WTC11 (cell line): ENCODE measurements at regions not wholly inside any gene's neighbourhood (a gene's known extent, or its start where the extent isn't known, plus 50 kb on each side); places are given as distances from the start of the nearest gene placed in this dataset.

Experiments
- ATAC-seq: fragments of 200-7000 bp; cut with Tn5 transposase; 2 replicates; pipeline ENCODE4 v1.10.0; 2021; ENCODE audit warnings: mild to moderate bottlenecking, moderate library complexity
- CTCF ChIA-PET: fragments of 300-600 bp; sonication (Branson Sonifier 250); formaldehyde crosslinking; loops from one replicate; lab custom pipeline; 2021; ENCODE audit warnings: antibody characterized with exemption; lab: Charles Lee
- POLR2A ChIA-PET: fragments of 350-600 bp; sonication (Branson Sonifier 250); formaldehyde crosslinking; loops from one replicate; lab custom pipeline; 2021; ENCODE audit warnings: antibody characterized with exemption; lab: Charles Lee
- DNase-seq: peaks from one replicate; pipeline ENCODE4 v3.0.0; 2021; ENCODE audit warnings: low spot score
- H3K27ac Mint-ChIP-seq: 2 replicates; pipeline ENCODE4 v1.8.0; 2021; ENCODE audit warnings: mixed read lengths
- H3K27me3 Mint-ChIP-seq: 2 replicates; pipeline ENCODE4 v1.8.0; 2021; ENCODE audit warnings: low read depth, mild to moderate bottlenecking, moderate library complexity, mixed read lengths
- H3K36me3 Mint-ChIP-seq: 2 replicates; pipeline ENCODE4 v1.8.0; 2021; ENCODE audit warnings: mixed read lengths
- H3K4me1 Mint-ChIP-seq: 2 replicates; pipeline ENCODE4 v1.8.0; 2022; ENCODE audit warnings: mixed read lengths
- H3K4me3 Mint-ChIP-seq: 2 replicates; pipeline ENCODE4 v1.8.0; 2021; ENCODE audit warnings: mild to moderate bottlenecking, moderate library complexity, mixed read lengths
- H3K9me3 Mint-ChIP-seq: 2 replicates; pipeline ENCODE4 v1.8.0; 2021; ENCODE audit warnings: mixed read lengths
- CBFB ChIP-seq: sonication (generic); formaldehyde crosslinking; IDR thresholded peaks from 2 replicates; pipeline ENCODE4 v1.8.1; 2022; ENCODE audit warnings: mild to moderate bottlenecking, low read depth, missing genetic modification reagents
- ELF4 ChIP-seq: sonication (generic); formaldehyde crosslinking; IDR thresholded peaks from 2 replicates; pipeline ENCODE4 v1.8.1; 2022; ENCODE audit warnings: low read depth, mild to moderate bottlenecking, moderate library complexity, missing genetic modification reagents
- EMX1 ChIP-seq: fragments of 250-450 bp; sonication (Bioruptor Pico); IDR thresholded peaks from 2 replicates; pipeline ENCODE4 v1.8.0; 2021; ENCODE audit warnings: mild to moderate bottlenecking
- FOXP1 ChIP-seq: sonication (generic); formaldehyde crosslinking; IDR thresholded peaks from 2 replicates; pipeline ENCODE4 v1.8.0; 2022; ENCODE audit warnings: missing genetic modification reagents, mild to moderate bottlenecking, moderate library complexity, borderline replicate concordance
- GABPB1 ChIP-seq: sonication (generic); formaldehyde crosslinking; IDR thresholded peaks from 2 replicates; pipeline ENCODE4 v1.8.1; 2023; ENCODE audit warnings: mild to moderate bottlenecking, missing genetic modification reagents
- GRHL2 ChIP-seq: fragments of 250-450 bp; sonication (Bioruptor Pico); IDR thresholded peaks from 2 replicates; pipeline ENCODE4 v1.8.0; 2022; ENCODE audit warnings: mild to moderate bottlenecking, moderate library complexity; ENCODE audit not compliant: insufficient replicate concordance, severe bottlenecking
- MXD4 ChIP-seq: fragments of 250-450 bp; sonication (Bioruptor Pico); IDR thresholded peaks from 2 replicates; pipeline ENCODE4 v1.8.0; 2021; ENCODE audit warnings: mild to moderate bottlenecking, moderate library complexity, borderline replicate concordance
- SP1 ChIP-seq: sonication (generic); formaldehyde crosslinking; conservative IDR thresholded peaks from 2 replicates; pipeline ENCODE4 v1.8.1; 2022; ENCODE audit warnings: missing genetic modification reagents
- TEAD1 ChIP-seq: sonication (generic); formaldehyde crosslinking; IDR thresholded peaks from 2 replicates; pipeline ENCODE4 v1.8.0; 2022; ENCODE audit warnings: mild to moderate bottlenecking, missing genetic modification reagents
- TP53 ChIP-seq: sonication (generic); formaldehyde crosslinking; IDR thresholded peaks from 2 replicates; pipeline ENCODE4 v1.8.1; 2023; ENCODE audit warnings: mild to moderate bottlenecking, missing genetic modification reagents
- ZBTB43 ChIP-seq: sonication (generic); formaldehyde crosslinking; IDR thresholded peaks from 2 replicates; pipeline ENCODE4 v1.8.1; 2023; ENCODE audit warnings: mild to moderate bottlenecking, missing genetic modification reagents
- ZNF138 ChIP-seq: sonication (generic); formaldehyde crosslinking; conservative IDR thresholded peaks from 2 replicates; pipeline ENCODE4 v1.8.1; 2022; ENCODE audit warnings: mild to moderate bottlenecking, moderate library complexity, missing genetic modification reagents
- ZNF263 ChIP-seq: sonication (generic); formaldehyde crosslinking; IDR thresholded peaks from 2 replicates; pipeline ENCODE4 v1.8.1; 2022; ENCODE audit warnings: low read depth, mild to moderate bottlenecking, moderate library complexity, missing genetic modification reagents
- ZNF317 ChIP-seq: sonication (generic); formaldehyde crosslinking; IDR thresholded peaks from 2 replicates; pipeline ENCODE4 v1.8.1; 2023; ENCODE audit warnings: low read depth, mild to moderate bottlenecking, moderate library complexity, missing genetic modification reagents, borderline replicate concordance
- ZNF423 ChIP-seq: fragments of 250-450 bp; sonication (Bioruptor Pico); IDR thresholded peaks from 2 replicates; pipeline ENCODE4 v2.1.2; 2022; ENCODE audit warnings: mild to moderate bottlenecking, moderate library complexity
- TF ChIP-seq, protein P1 (sequence below): sonication (generic); formaldehyde crosslinking; IDR thresholded peaks from 2 replicates; pipeline ENCODE4 v1.8.1; 2023; ENCODE audit warnings: mild to moderate bottlenecking, missing genetic modification reagents, borderline replicate concordance
- TF ChIP-seq, protein P2 (sequence below): fragments of 250-450 bp; sonication (Bioruptor Pico); IDR thresholded peaks from 2 replicates; pipeline ENCODE4 v1.9.0; 2021; ENCODE audit warnings: moderate library complexity, mild to moderate bottlenecking, inconsistent platforms, borderline replicate concordance
- TF ChIP-seq, protein P3 (sequence below): sonication (generic); formaldehyde crosslinking; conservative IDR thresholded peaks from 2 replicates; pipeline ENCODE4 v1.8.1; 2022; ENCODE audit warnings: mild to moderate bottlenecking, missing genetic modification reagents
- TF ChIP-seq, protein P4 (sequence below): fragments of 250-450 bp; sonication (Bioruptor Pico); IDR thresholded peaks from 2 replicates; pipeline ENCODE4 v1.8.0; 2021; ENCODE audit warnings: mild to moderate bottlenecking
- TF ChIP-seq, protein P5 (sequence below): fragments of 250-450 bp; sonication (Bioruptor Pico); IDR thresholded peaks from 2 replicates; pipeline ENCODE4 v1.9.0; 2021; ENCODE audit warnings: mild to moderate bottlenecking

DNA sequence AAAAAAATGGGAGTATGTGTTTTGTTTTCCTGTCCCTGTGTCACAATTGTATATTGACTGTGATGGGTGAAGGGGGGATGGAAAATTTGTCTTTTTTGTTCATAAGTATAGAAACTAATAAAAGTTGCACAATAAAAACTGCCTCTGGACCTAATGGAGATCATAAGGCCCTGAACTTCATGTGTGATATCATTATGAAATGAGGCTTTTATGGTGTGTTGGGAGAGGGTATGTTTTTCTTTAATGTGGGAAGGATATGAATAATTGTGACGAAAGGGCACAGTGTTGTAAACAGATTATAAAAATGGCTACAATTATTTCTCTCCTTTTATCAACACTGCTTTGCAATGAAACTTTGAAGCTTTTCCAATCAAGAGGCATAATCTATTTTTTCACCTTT lies 1889.3 kb upstream of the CELF4 start:
- DNase-seq (no peak), ATAC-seq (no peak)
- Mint-ChIP-seq H3K27ac (no peak overlapping the region), H3K4me1 (peaks cover 10% of the 10 kb centered on the region), H3K4me3 (no peak overlapping the region), H3K27me3 (no peaks in the 10 kb centered on the region), H3K9me3 (peaks cover 7% of the 10 kb centered on the region; the same call in 1 of the 2 replicates), H3K36me3 (no peaks in the 10 kb centered on the region)
- ChIA-PET POLR2A (no interaction called here), CTCF (no interaction called here)
- TF ChIP-seq, protein P1, sequence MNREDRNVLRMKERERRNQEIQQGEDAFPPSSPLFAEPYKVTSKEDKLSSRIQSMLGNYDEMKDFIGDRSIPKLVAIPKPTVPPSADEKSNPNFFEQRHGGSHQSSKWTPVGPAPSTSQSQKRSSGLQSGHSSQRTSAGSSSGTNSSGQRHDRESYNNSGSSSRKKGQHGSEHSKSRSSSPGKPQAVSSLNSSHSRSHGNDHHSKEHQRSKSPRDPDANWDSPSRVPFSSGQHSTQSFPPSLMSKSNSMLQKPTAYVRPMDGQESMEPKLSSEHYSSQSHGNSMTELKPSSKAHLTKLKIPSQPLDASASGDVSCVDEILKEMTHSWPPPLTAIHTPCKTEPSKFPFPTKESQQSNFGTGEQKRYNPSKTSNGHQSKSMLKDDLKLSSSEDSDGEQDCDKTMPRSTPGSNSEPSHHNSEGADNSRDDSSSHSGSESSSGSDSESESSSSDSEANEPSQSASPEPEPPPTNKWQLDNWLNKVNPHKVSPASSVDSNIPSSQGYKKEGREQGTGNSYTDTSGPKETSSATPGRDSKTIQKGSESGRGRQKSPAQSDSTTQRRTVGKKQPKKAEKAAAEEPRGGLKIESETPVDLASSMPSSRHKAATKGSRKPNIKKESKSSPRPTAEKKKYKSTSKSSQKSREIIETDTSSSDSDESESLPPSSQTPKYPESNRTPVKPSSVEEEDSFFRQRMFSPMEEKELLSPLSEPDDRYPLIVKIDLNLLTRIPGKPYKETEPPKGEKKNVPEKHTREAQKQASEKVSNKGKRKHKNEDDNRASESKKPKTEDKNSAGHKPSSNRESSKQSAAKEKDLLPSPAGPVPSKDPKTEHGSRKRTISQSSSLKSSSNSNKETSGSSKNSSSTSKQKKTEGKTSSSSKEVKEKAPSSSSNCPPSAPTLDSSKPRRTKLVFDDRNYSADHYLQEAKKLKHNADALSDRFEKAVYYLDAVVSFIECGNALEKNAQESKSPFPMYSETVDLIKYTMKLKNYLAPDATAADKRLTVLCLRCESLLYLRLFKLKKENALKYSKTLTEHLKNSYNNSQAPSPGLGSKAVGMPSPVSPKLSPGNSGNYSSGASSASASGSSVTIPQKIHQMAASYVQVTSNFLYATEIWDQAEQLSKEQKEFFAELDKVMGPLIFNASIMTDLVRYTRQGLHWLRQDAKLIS (CRISPR knock-in tag): no peak
- TF ChIP-seq, protein P2, sequence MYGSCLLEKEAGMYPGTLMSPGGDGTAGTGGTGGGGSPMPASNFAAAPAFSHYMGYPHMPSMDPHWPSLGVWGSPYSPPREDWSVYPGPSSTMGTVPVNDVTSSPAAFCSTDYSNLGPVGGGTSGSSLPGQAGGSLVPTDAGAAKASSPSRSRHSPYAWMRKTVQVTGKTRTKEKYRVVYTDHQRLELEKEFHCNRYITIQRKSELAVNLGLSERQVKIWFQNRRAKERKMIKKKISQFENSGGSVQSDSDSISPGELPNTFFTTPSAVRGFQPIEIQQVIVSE (CRISPR knock-in tag): no peak
- TF ChIP-seq ZNF317 (no peak), ZNF423 (CRISPR knock-in tag) (no peak), FOXP1 (CRISPR knock-in tag) (no peak), MXD4 (no peak), TEAD1 (CRISPR knock-in tag) (no peak), ZNF263 (no peak), GRHL2 (CRISPR knock-in tag) (no peak), CBFB (no peak), GABPB1 (no peak), ELF4 (no peak)
- TF ChIP-seq, protein P3, sequence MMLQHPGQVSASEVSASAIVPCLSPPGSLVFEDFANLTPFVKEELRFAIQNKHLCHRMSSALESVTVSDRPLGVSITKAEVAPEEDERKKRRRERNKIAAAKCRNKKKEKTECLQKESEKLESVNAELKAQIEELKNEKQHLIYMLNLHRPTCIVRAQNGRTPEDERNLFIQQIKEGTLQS (CRISPR knock-in tag): no peak

GRCh38 chr18:39453882-39454281 lies 1888.3 kb upstream of the CELF4 start:
- no peaks in the 10 kb centered on the region for H3K27me3 Mint-ChIP-seq
- CTCF ChIA-PET: no interaction called here
- no peak for TF ChIP-seq ZBTB43 (CRISPR knock-in tag)
- no peak for TF ChIP-seq EMX1 (CRISPR knock-in tag)
- TF ChIP-seq ZNF138 (CRISPR knock-in tag): no peak
- TF ChIP-seq, protein P4, sequence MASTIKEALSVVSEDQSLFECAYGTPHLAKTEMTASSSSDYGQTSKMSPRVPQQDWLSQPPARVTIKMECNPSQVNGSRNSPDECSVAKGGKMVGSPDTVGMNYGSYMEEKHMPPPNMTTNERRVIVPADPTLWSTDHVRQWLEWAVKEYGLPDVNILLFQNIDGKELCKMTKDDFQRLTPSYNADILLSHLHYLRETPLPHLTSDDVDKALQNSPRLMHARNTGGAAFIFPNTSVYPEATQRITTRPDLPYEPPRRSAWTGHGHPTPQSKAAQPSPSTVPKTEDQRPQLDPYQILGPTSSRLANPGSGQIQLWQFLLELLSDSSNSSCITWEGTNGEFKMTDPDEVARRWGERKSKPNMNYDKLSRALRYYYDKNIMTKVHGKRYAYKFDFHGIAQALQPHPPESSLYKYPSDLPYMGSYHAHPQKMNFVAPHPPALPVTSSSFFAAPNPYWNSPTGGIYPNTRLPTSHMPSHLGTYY (CRISPR knock-in tag): no peak
- no peak for TF ChIP-seq ZNF317
- TF ChIP-seq TP53 (CRISPR knock-in tag): no peak
- TF ChIP-seq, protein P5, sequence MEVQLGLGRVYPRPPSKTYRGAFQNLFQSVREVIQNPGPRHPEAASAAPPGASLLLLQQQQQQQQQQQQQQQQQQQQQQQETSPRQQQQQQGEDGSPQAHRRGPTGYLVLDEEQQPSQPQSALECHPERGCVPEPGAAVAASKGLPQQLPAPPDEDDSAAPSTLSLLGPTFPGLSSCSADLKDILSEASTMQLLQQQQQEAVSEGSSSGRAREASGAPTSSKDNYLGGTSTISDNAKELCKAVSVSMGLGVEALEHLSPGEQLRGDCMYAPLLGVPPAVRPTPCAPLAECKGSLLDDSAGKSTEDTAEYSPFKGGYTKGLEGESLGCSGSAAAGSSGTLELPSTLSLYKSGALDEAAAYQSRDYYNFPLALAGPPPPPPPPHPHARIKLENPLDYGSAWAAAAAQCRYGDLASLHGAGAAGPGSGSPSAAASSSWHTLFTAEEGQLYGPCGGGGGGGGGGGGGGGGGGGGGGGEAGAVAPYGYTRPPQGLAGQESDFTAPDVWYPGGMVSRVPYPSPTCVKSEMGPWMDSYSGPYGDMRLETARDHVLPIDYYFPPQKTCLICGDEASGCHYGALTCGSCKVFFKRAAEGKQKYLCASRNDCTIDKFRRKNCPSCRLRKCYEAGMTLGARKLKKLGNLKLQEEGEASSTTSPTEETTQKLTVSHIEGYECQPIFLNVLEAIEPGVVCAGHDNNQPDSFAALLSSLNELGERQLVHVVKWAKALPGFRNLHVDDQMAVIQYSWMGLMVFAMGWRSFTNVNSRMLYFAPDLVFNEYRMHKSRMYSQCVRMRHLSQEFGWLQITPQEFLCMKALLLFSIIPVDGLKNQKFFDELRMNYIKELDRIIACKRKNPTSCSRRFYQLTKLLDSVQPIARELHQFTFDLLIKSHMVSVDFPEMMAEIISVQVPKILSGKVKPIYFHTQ (CRISPR knock-in tag): no peak
- TF ChIP-seq SP1 (CRISPR knock-in tag): no peak
- POLR2A ChIA-PET: no interaction called here
- ATAC-seq: no peak
- peaks cover 10% of the 10 kb centered on the region for H3K4me1 Mint-ChIP-seq
- H3K4me3 Mint-ChIP-seq: no peak overlapping the region
- peaks cover 6% of the 10 kb centered on the region; the same call in 1 of the 2 replicates for H3K9me3 Mint-ChIP-seq
- H3K27ac Mint-ChIP-seq: no peak overlapping the region
- DNase-seq: no peak
- H3K36me3 Mint-ChIP-seq: no peaks in the 10 kb centered on the region
